ENCODE measurements at regions not wholly inside any gene's neighbourhood (a gene's known extent, or its start where the extent isn't known, plus 50 kb on each side); places are given as distances from the start of the nearest gene placed in this dataset.

GRCh38 chr4:77314697-77315096 lies 157.7 kb downstream of the CCNG2 start:
- no peak overlapping the region for H3K4me2 ChIP-seq (ENCODE audit: low read depth, low read length, poor library complexity, severe bottlenecking)
- no peaks in the 10 kb centered on the region for H3K9me2 ChIP-seq (replicated peaks; ENCODE audit: low read depth, low read length)
- H2AFZ ChIP-seq (ENCODE audit: low read length): no peak overlapping the region
- no peaks in the 10 kb centered on the region for H3F3A ChIP-seq (ENCODE audit: low read depth)
- no peaks in the 10 kb centered on the region for H3K79me2 ChIP-seq (ENCODE audit: insufficient read depth, low read length)
- no peak overlapping the region for H3K4me3 ChIP-seq (ENCODE audit: low read length, poor library complexity, severe bottlenecking)
- no peak for TF ChIP-seq CTCF (conservative IDR thresholded peaks at IDR 0.05; ENCODE audit: low read length)
- no peaks in the 10 kb centered on the region for H3K36me3 ChIP-seq (ENCODE audit: insufficient read depth, low read length)
- H3K4me1 ChIP-seq (ENCODE audit: insufficient read depth, low read length, poor library complexity, severe bottlenecking): no peaks in the 10 kb centered on the region
- H3K9me3 ChIP-seq (ENCODE audit: insufficient read depth, low read depth, low read length): peaks cover 4% of the 10 kb centered on the region; the same call in 1 of the 2 replicates
- H3K9ac ChIP-seq (ENCODE audit: low read depth, low read length, poor library complexity, severe bottlenecking): no peak overlapping the region
- no peaks in the 10 kb centered on the region for H4K20me1 ChIP-seq (ENCODE audit: insufficient read depth, low read length, poor library complexity, severe bottlenecking)
- no peaks in the 10 kb centered on the region for H3K27me3 ChIP-seq (ENCODE audit: insufficient read depth, low read length, poor library complexity, severe bottlenecking)

- Histone ChIP-seq H3K4me2 (ENCODE audit: low read depth, low read length, poor library complexity, severe bottlenecking) (no peak overlapping the region), H3K4me1 (ENCODE audit: insufficient read depth, low read length, poor library complexity, severe bottlenecking) (no peaks in the 10 kb centered on the region), H2AFZ (ENCODE audit: low read length) (no peak overlapping the region), H3K4me3 (ENCODE audit: low read length, poor library complexity, severe bottlenecking) (no peak overlapping the region), H3K9me3 (ENCODE audit: insufficient read depth, low read depth, low read length) (peaks cover 2% of the 10 kb centered on the region; the same call in 1 of the 2 replicates), H3K79me2 (ENCODE audit: insufficient read depth, low read length) (no peaks in the 10 kb centered on the region), H4K20me1 (ENCODE audit: insufficient read depth, low read length, poor library complexity, severe bottlenecking) (no peaks in the 10 kb centered on the region), H3K27me3 (ENCODE audit: insufficient read depth, low read length, poor library complexity, severe bottlenecking) (no peaks in the 10 kb centered on the region), H3K9me2 (replicated peaks; ENCODE audit: low read depth, low read length) (no peaks in the 10 kb centered on the region), H3F3A (ENCODE audit: low read depth) (no peaks in the 10 kb centered on the region), H3K36me3 (ENCODE audit: insufficient read depth, low read length) (no peaks in the 10 kb centered on the region), H3K9ac (ENCODE audit: low read depth, low read length, poor library complexity, severe bottlenecking) (no peak overlapping the region)
- TF ChIP-seq CTCF (conservative IDR thresholded peaks at IDR 0.05; ENCODE audit: low read length): no peak
- TF ChIP-seq EZH2phosphoT487 (IDR thresholded peaks at IDR 0.05; ENCODE audit: borderline replicate concordance): no peak
Measured at GRCh38 chr4:77327151-77327550, 170.1 kb downstream of the CCNG2 start.

GRCh38 chr4:77332696-77333270 lies 175.8 kb downstream of the CCNG2 start:
- H3K4me1 ChIP-seq (ENCODE audit: insufficient read depth, low read length, poor library complexity, severe bottlenecking): no peaks in the 10 kb centered on the region
- no peaks in the 10 kb centered on the region for H3K79me2 ChIP-seq (ENCODE audit: insufficient read depth, low read length)
- no peaks in the 10 kb centered on the region for H3K36me3 ChIP-seq (ENCODE audit: insufficient read depth, low read length)
- no peak overlapping the region for H3K9ac ChIP-seq (ENCODE audit: low read depth, low read length, poor library complexity, severe bottlenecking)
- H3K9me2 ChIP-seq (replicated peaks; ENCODE audit: low read depth, low read length): no peaks in the 10 kb centered on the region
- no peaks in the 10 kb centered on the region for H3F3A ChIP-seq (ENCODE audit: low read depth)
- no peaks in the 10 kb centered on the region for H3K27me3 ChIP-seq (ENCODE audit: insufficient read depth, low read length, poor library complexity, severe bottlenecking)
- no peak for TF ChIP-seq CTCF (conservative IDR thresholded peaks at IDR 0.05; ENCODE audit: low read length)
- no peak for TF ChIP-seq EZH2phosphoT487 (IDR thresholded peaks at IDR 0.05; ENCODE audit: borderline replicate concordance)
- H3K4me2 ChIP-seq (ENCODE audit: low read depth, low read length, poor library complexity, severe bottlenecking): no peak overlapping the region
- peaks cover 21% of the 10 kb centered on the region; the same call in 1 of the 2 replicates for H3K9me3 ChIP-seq (ENCODE audit: insufficient read depth, low read depth, low read length)
- no peak overlapping the region for H3K4me3 ChIP-seq (ENCODE audit: low read length, poor library complexity, severe bottlenecking)
- no peak overlapping the region for H2AFZ ChIP-seq (ENCODE audit: low read length)
- H4K20me1 ChIP-seq (ENCODE audit: insufficient read depth, low read length, poor library complexity, severe bottlenecking): no peaks in the 10 kb centered on the region

Measured in Loucy (cell line).